ENCODE measurements at regions not wholly inside any gene's neighbourhood (a gene's known extent, or its start where the extent isn't known, plus 50 kb on each side); places are given as distances from the start of the nearest gene placed in this dataset.

DNA sequence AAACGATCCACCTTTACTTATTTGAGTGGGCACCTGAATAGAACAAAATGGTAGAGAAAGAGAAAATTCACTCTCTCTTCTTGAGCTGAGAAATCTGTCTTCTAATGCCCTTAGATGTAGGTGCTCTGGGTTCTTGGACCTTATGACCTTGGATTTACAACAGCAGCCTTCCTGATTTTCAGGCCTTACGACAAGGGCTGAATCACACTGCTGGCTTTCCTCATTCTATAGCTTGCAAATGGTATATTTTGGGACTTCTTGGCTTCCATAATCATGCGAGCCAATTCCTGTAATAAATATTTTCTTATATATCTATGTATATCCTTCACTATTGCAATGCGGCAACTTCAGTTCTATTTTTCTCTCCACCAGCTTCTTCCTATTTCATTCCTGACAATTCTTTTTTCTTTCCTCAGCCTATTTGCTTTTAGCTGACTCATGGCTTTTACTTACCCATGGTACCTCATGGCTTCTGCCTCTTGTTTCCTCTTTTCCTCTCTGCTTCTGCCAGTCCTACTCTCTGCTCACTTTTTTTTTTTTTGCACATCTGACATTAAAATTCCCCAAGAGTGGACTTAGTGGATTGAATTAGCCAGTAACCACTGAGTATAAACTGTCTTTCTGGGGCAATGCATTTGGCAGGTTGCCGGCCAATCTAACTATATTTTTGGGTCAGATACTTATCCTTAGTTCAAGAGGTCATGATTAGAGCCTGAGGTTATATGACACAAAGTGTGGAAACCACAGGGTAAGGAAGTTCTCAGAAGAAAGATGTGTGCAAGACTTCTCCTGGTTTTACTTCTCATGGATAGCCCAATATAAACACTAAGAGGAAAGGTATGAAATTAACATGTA is 359.5 kb downstream of the TMEM135 start:
- TF ChIP-seq EMX1 (CRISPR knock-in tag; IDR thresholded peaks at IDR 0.05) (no peak), CREM (CRISPR knock-in tag; IDR thresholded peaks at IDR 0.05) (no peak), ZBTB21 (CRISPR knock-in tag; IDR thresholded peaks at IDR 0.05; ENCODE audit: borderline replicate concordance) (no peak), USF2 (CRISPR knock-in tag; IDR thresholded peaks at IDR 0.05) (no peak), TCF7 (CRISPR knock-in tag; IDR thresholded peaks at IDR 0.05; ENCODE audit: low read depth) (no peak), ATF3 (CRISPR knock-in tag; conservative IDR thresholded peaks at IDR 0.05) (no peak), SP1 (CRISPR knock-in tag; conservative IDR thresholded peaks at IDR 0.05) (no peak), ZNF219 (CRISPR knock-in tag; IDR thresholded peaks at IDR 0.05; ENCODE audit: borderline replicate concordance) (no peak), GRHL2 (CRISPR knock-in tag; IDR thresholded peaks at IDR 0.05; ENCODE audit: insufficient replicate concordance, severe bottlenecking) (no peak), NFYB (CRISPR knock-in tag; conservative IDR thresholded peaks at IDR 0.05; ENCODE audit: low read depth) (no peak), USF1 (CRISPR knock-in tag; IDR thresholded peaks at IDR 0.05) (no peak)
- TF ChIP-seq, protein P1, sequence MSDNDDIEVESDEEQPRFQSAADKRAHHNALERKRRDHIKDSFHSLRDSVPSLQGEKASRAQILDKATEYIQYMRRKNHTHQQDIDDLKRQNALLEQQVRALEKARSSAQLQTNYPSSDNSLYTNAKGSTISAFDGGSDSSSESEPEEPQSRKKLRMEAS (CRISPR knock-in tag; IDR thresholded peaks at IDR 0.05): no peak
- TF ChIP-seq, protein P2, sequence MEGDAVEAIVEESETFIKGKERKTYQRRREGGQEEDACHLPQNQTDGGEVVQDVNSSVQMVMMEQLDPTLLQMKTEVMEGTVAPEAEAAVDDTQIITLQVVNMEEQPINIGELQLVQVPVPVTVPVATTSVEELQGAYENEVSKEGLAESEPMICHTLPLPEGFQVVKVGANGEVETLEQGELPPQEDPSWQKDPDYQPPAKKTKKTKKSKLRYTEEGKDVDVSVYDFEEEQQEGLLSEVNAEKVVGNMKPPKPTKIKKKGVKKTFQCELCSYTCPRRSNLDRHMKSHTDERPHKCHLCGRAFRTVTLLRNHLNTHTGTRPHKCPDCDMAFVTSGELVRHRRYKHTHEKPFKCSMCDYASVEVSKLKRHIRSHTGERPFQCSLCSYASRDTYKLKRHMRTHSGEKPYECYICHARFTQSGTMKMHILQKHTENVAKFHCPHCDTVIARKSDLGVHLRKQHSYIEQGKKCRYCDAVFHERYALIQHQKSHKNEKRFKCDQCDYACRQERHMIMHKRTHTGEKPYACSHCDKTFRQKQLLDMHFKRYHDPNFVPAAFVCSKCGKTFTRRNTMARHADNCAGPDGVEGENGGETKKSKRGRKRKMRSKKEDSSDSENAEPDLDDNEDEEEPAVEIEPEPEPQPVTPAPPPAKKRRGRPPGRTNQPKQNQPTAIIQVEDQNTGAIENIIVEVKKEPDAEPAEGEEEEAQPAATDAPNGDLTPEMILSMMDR (IDR thresholded peaks at IDR 0.05): no peak
- TF ChIP-seq, protein P3, sequence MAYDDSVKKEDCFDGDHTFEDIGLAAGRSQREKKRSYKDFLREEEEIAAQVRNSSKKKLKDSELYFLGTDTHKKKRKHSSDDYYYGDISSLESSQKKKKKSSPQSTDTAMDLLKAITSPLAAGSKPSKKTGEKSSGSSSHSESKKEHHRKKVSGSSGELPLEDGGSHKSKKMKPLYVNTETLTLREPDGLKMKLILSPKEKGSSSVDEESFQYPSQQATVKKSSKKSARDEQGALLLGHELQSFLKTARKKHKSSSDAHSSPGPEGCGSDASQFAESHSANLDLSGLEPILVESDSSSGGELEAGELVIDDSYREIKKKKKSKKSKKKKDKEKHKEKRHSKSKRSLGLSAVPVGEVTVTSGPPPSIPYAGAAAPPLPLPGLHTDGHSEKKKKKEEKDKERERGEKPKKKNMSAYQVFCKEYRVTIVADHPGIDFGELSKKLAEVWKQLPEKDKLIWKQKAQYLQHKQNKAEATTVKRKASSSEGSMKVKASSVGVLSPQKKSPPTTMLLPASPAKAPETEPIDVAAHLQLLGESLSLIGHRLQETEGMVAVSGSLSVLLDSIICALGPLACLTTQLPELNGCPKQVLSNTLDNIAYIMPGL (CRISPR knock-in tag; IDR thresholded peaks at IDR 0.05): no peak
